ENCODE measurements at regions not wholly inside any gene's neighbourhood (a gene's known extent, or its start where the extent isn't known, plus 50 kb on each side); places are given as distances from the start of the nearest gene placed in this dataset.

GRCh38 chr16:13811834-13812233, 108.1 kb upstream of the ERCC4 start:
- no peak for TF ChIP-seq CTCF (conservative IDR thresholded peaks at IDR 0.05)
- TF ChIP-seq ZFX (IDR thresholded peaks at IDR 0.05), result no peak
